Pancreas (tissue), 10 donors: ENCODE measurements at regions not wholly inside any gene's neighbourhood (a gene's known extent, or its start where the extent isn't known, plus 50 kb on each side); places are given as distances from the start of the nearest gene placed in this dataset.

Source experiments
- ATAC-seq, 4 donors: fragments of 200-7000 bp; cut with Tn5 transposase; one replicate each; pipeline versions ENCODE4 v1.8.0 to v1.9.1; 2020; ENCODE audit warnings: mild to moderate bottlenecking in 4 of 4, moderate library complexity in 4 of 4
- DNase-seq, 6 donors: peaks; one replicate each; pipeline ENCODE4 v3.0.0-alpha.2; 2020
- FAIRE-seq: peaks from 2 replicates; lab custom pipeline; 2012; peaks lifted over from hg19 to GRCh38; lab: Jason Lieb, UNC
- H3K27ac ChIP-seq, 4 donors: fragments of 200-600 bp; sonication (generic); 1 replicate in 3 of 4; 2 replicates in 1 of 4; pipeline versions ENCODE4 v1.5.0 to v1.8.0; 2020
- H3K27me3 ChIP-seq, 4 donors: fragments of 200-600 bp; one replicate each; pipeline ENCODE4 v1.8.0; 2021
- H3K36me3 ChIP-seq, 3 donors: fragments of 200-600 bp; sonication (generic) in 1 of 3; one replicate each; pipeline versions ENCODE4 v1.5.0 to v1.8.0; 2020 to 2021
- H3K4me1 ChIP-seq, 3 donors: fragments of 200-600 bp; one replicate each; pipeline ENCODE4 v1.8.0; 2021
- H3K4me3 ChIP-seq, 4 donors: fragments of 200-600 bp; sonication (generic) in 2 of 4; one replicate each; pipeline versions ENCODE4 v1.5.0 to v1.8.0; 2020 to 2021
- H3K9me3 ChIP-seq, 4 donors: fragments of 200-600 bp; one replicate each; pipeline ENCODE4 v1.8.0; 2021
- CTCF ChIP-seq, 4 donors: fragments of 200-600 bp; sonication (generic) in 3 of 4; IDR thresholded peaks; one replicate each; pipeline versions ENCODE4 v1.5.0 to v1.8.0; 2021; ENCODE audit warnings: antibody characterized with exemption in 4 of 4
- WGBS, 2 donors: extraction: QIAGEN DNeasy Blood & Tissue Kit; methylation state at CpG; one replicate each; pipeline ENCODE4 v1.1.7; 2013; 5-methylcytosine and 5-hydroxymethylcytosine counted together
- intact Hi-C, 3 donors: fragments of 100-400 bp; cut with DNase I; formaldehyde crosslinking; loops; one replicate each; pipeline versions ENCODE4 v1.11.1 to v1.14.2; 2022
- donor health status: healthy with polysubstance abuse.
- donor health status: DM: no; HTN: no; CAD: no; lungs with moderate emphysema.
- donor health status: DM: no; HTN: no; CAD: no.
- donor health status: control.
- donor health status: control.
- donor health status: Bipolar disorder and iron deficiency.
- donor health status: DM: yes; HTN: yes; CAD: no.
- donor health status: DM: no; HTN: no; CAD: no.
- donor health status: DM: no; HTN: no; CAD: no.
- donor health status: DM: yes; HTN: yes; CAD: no.

- ATAC-seq, result no peak
- no peaks in the 10 kb centered on the region for H3K27me3 ChIP-seq
- WGBS, 2 donors, result 68 to 80% methylated on average over 2 of the region's 2 CpGs
- H3K9me3 ChIP-seq, result no peaks in the 10 kb centered on the region
- DNase-seq, result no peak
- no peak for TF ChIP-seq CTCF (IDR thresholded peaks at IDR 0.05)
- intact Hi-C loops, result no loop called here
- H3K36me3 ChIP-seq, result no peaks in the 10 kb centered on the region
- H3K4me3 ChIP-seq, result no peak overlapping the region
- FAIRE-seq, result no peak
- no peaks in the 10 kb centered on the region for H3K4me1 ChIP-seq
- H3K27ac ChIP-seq, result no peak overlapping the region
Observed at GRCh38 chr11:91314521-91314920, 910.1 kb upstream of the FAT3 start.

- DNase-seq (no peak), ATAC-seq (no peak), FAIRE-seq (no peak)
- TF ChIP-seq CTCF (IDR thresholded peaks at IDR 0.05), result no peak
- no peaks in the 10 kb centered on the region for H3K9me3 ChIP-seq
- H3K4me3 ChIP-seq, result no peak overlapping the region
- intact Hi-C loops, result no loop called here
- WGBS, 2 donors, result 49 to 50% methylated on average over 2 of the region's 2 CpGs
- no peak overlapping the region for H3K27ac ChIP-seq
- H3K27me3 ChIP-seq, result no peaks in the 10 kb centered on the region
- no peaks in the 10 kb centered on the region for H3K36me3 ChIP-seq
- H3K4me1 ChIP-seq, result no peaks in the 10 kb centered on the region
Observed at GRCh38 chr11:91312541-91312940, 912.1 kb upstream of the FAT3 start.

- no peak for TF ChIP-seq CTCF (IDR thresholded peaks at IDR 0.05)
- Histone ChIP-seq H3K4me1 (no peaks in the 10 kb centered on the region), H3K9me3 (no peaks in the 10 kb centered on the region), H3K27me3 (no peaks in the 10 kb centered on the region), H3K27ac (no peak overlapping the region), H3K36me3 (no peaks in the 10 kb centered on the region), H3K4me3 (no peak overlapping the region)
- FAIRE-seq (no peak), ATAC-seq (no peak), DNase-seq (no peak)
- WGBS, 2 donors, result 49 to 63% methylated on average over 3 of the region's 3 CpGs
- intact Hi-C loops, result no loop called here
Observed at GRCh38 chr11:91310085-91310484, 914.5 kb upstream of the FAT3 start.

- DNase-seq, result no peak
- no peak for ATAC-seq
- intact Hi-C loops, result no loop called here
- H3K27ac ChIP-seq, result no peak overlapping the region
- H3K9me3 ChIP-seq, result no peaks in the 10 kb centered on the region
- no peaks in the 10 kb centered on the region for H3K36me3 ChIP-seq
- no peak overlapping the region for H3K4me3 ChIP-seq
- H3K4me1 ChIP-seq, result no peaks in the 10 kb centered on the region
- 43 to 46% methylated on average over 2 of the region's 2 CpGs for WGBS, 2 donors
- TF ChIP-seq CTCF (IDR thresholded peaks at IDR 0.05), result no peak
- H3K27me3 ChIP-seq, result no peaks in the 10 kb centered on the region
- FAIRE-seq, result no peak
Observed at GRCh38 chr11:91308069-91308468, 916.5 kb upstream of the FAT3 start.

- no peak for TF ChIP-seq CTCF (IDR thresholded peaks at IDR 0.05)
- Histone ChIP-seq H3K27ac (no peak overlapping the region), H3K4me3 (no peak overlapping the region), H3K36me3 (no peaks in the 10 kb centered on the region), H3K27me3 (no peaks in the 10 kb centered on the region), H3K9me3 (no peaks in the 10 kb centered on the region), H3K4me1 (no peaks in the 10 kb centered on the region)
- ATAC-seq (no peak), DNase-seq (no peak), FAIRE-seq (no peak)
- intact Hi-C loops, result no loop called here
- 8 to 28% methylated on average over 2 of the region's 2 CpGs for WGBS, 2 donors
Observed at GRCh38 chr11:91305402-91305801, 919.2 kb upstream of the FAT3 start.
